Natural killer cell (primary cell): ENCODE measurements at regions not wholly inside any gene's neighbourhood (a gene's known extent, or its start where the extent isn't known, plus 50 kb on each side); places are given as distances from the start of the nearest gene placed in this dataset.

Source experiments
- ATAC-seq, 3 donors: fragments of 150-1000 bp in 2 of 3; fragments of 200-7000 bp in 1 of 3; cut with Tn5 transposase; 1 replicate in 1 of 3; 2 replicates in 2 of 3; pipeline ENCODE4 v1.10.0; 2021; ENCODE audit warnings: mild to moderate bottlenecking in 2 of 3, moderate library complexity in 2 of 3
- DNase-seq, 2 donors: peaks; one replicate each; pipeline versions ENCODE4 v3.0.0 to v3.0.0-alpha.2; 2013 to 2021; ENCODE audit warnings: mixed read lengths in 1 of 2
- H3K27ac ChIP-seq: one replicate; pipeline ENCODE4 v1.5.1; 2013; ENCODE audit warnings: mild to moderate bottlenecking, low read length
- H3K27me3 ChIP-seq: one replicate; pipeline ENCODE4 v1.6.1; 2013; ENCODE audit warnings: low read length; ENCODE audit not compliant: control insufficient read depth, insufficient read depth
- H3K36me3 ChIP-seq: one replicate; pipeline ENCODE4 v1.6.1; 2013; ENCODE audit warnings: low read length; ENCODE audit not compliant: control insufficient read depth, insufficient read depth
- H3K4me1 ChIP-seq: one replicate; pipeline ENCODE4 v1.6.1; 2013; ENCODE audit warnings: low read length; ENCODE audit not compliant: control insufficient read depth, insufficient read depth
- H3K4me3 ChIP-seq: one replicate; pipeline ENCODE4 v1.5.1; 2013; ENCODE audit warnings: low read length
- H3K9me3 ChIP-seq: one replicate; pipeline ENCODE4 v1.6.1; 2013; ENCODE audit warnings: low read length; ENCODE audit not compliant: control insufficient read depth, insufficient read depth
- H3K27ac Mint-ChIP-seq, 2 donors: one replicate each; pipeline ENCODE4 v1.8.0; 2022; ENCODE audit warnings: mild to moderate bottlenecking in 2 of 2, mixed read lengths in 2 of 2, moderate library complexity in 1 of 2
- H3K27me3 Mint-ChIP-seq, 2 donors: one replicate each; pipeline ENCODE4 v1.8.0; 2022; ENCODE audit warnings: low read depth in 2 of 2, mixed read lengths in 2 of 2
- H3K36me3 Mint-ChIP-seq: one replicate; pipeline ENCODE4 v1.8.0; 2022; ENCODE audit warnings: mixed read lengths
- H3K4me1 Mint-ChIP-seq, 2 donors: one replicate each; pipeline ENCODE4 v1.8.0; 2022; ENCODE audit warnings: mixed read lengths in 2 of 2
- H3K4me3 Mint-ChIP-seq: one replicate; pipeline ENCODE4 v1.8.0; 2022; ENCODE audit warnings: mild to moderate bottlenecking, moderate library complexity, mixed read lengths
- H3K9me3 Mint-ChIP-seq, 2 donors: one replicate each; pipeline ENCODE4 v1.8.0; 2022; ENCODE audit warnings: mixed read lengths in 2 of 2
- WGBS: methylation state at CpG from one replicate; pipeline ENCODE4 v1.1.7; 2013; ENCODE audit warnings: missing lambda C conversion rate; ENCODE audit not compliant: insufficient coverage; 5-methylcytosine and 5-hydroxymethylcytosine counted together
- intact Hi-C: fragments of 100-400 bp; cut with micrococcal nuclease; formaldehyde crosslinking; loops from one replicate; pipeline ENCODE4 v1.14.2; 2022
- TF ChIP-seq, protein P1 (sequence below): fragments of 200-600 bp; IDR thresholded peaks from one replicate; pipeline ENCODE4 v1.8.0; 2022; ENCODE audit warnings: antibody characterized with exemption

DNA sequence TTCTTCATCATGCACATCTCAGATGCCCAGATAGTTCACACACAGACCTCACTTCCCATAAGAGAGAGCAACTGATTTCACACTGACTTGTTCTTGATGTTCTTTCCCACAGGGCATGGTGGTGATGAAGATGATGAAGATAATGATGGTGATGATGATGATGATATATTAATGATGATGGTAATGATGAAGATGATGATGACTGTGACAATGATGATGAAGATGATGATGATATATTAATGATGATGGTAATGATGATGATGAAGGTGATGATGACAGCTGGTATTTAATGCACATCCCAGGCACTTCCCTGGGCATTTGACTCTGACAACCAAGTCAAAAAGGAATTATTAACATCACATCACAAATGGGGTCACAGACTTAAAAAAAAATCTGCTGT is 225.2 kb downstream of the MAF start:
- DNase-seq, result no peak
- Mint-ChIP-seq H3K4me1 (peaks cover 28 to 45% of the 10 kb centered on the region in 2 donors), H3K27me3 (no peaks in the 10 kb centered on the region), H3K4me3 (no peak overlapping the region), H3K27ac (no peak overlapping the region), H3K9me3 (peaks cover 4 to 9% of the 10 kb centered on the region in 2 donors), H3K36me3 (peaks cover 12% of the 10 kb centered on the region)
- Histone ChIP-seq H3K36me3 (no peaks in the 10 kb centered on the region), H3K4me3 (no peak overlapping the region), H3K27me3 (no peaks in the 10 kb centered on the region), H3K9me3 (peaks cover 9% of the 10 kb centered on the region), H3K27ac (no peak overlapping the region), H3K4me1 (peaks cover 11% of the 10 kb centered on the region)
- no peak for ATAC-seq
- intact Hi-C loops, result no loop called here
- TF ChIP-seq, protein P1, sequence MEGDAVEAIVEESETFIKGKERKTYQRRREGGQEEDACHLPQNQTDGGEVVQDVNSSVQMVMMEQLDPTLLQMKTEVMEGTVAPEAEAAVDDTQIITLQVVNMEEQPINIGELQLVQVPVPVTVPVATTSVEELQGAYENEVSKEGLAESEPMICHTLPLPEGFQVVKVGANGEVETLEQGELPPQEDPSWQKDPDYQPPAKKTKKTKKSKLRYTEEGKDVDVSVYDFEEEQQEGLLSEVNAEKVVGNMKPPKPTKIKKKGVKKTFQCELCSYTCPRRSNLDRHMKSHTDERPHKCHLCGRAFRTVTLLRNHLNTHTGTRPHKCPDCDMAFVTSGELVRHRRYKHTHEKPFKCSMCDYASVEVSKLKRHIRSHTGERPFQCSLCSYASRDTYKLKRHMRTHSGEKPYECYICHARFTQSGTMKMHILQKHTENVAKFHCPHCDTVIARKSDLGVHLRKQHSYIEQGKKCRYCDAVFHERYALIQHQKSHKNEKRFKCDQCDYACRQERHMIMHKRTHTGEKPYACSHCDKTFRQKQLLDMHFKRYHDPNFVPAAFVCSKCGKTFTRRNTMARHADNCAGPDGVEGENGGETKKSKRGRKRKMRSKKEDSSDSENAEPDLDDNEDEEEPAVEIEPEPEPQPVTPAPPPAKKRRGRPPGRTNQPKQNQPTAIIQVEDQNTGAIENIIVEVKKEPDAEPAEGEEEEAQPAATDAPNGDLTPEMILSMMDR, result no peak

DNA sequence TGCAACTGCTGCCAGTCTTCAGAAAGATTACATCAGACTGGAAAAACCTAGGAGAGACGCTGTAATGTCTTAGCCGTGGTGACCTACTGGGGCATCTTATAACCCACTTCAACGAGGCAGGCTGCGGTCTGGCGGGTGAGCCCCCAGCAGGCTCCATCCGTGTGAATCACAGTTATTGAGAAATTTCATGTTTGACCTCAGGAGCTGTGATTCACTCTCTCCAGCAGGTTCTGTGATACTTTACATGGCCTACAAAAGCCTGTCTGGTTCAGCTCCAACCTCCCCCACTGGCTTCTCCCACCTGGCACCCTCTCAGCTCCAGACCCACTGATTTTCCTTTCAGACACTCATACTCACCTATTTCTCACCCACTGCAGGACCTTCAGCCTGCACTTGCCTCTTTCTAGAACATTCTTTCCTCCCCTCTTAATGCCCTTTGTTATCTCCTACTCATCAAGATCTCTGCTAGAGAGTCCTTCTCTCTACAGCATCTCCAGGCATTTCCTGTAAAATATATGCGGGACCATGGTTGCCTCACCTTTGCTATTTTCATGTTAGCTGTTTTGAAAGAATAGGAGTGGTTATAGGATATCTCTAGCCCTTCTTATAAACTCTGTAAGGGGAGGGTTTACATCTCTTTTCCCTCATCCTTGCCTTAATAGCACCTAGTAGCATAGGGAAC is 227.9 kb downstream of the MAF start:
- peak; percentile 46 to 68 (median 67) for ATAC-seq
- peak; percentile 40 to 45 for DNase-seq
- peaks cover 9% of the 10 kb centered on the region for H3K9me3 ChIP-seq
- H3K27me3 ChIP-seq, result no peaks in the 10 kb centered on the region
- TF ChIP-seq, protein P1, result no peak
- peaks cover 13% of the 10 kb centered on the region for H3K4me1 ChIP-seq
- no peaks in the 10 kb centered on the region for H3K36me3 ChIP-seq
- peak overlapping the region in 1 of 2 donors; percentile 72 for H3K27ac Mint-ChIP-seq
- H3K36me3 Mint-ChIP-seq, result peaks cover 12% of the 10 kb centered on the region
- no peaks in the 10 kb centered on the region for H3K27me3 Mint-ChIP-seq
- H3K4me3 ChIP-seq, result no peak overlapping the region
- H3K4me1 Mint-ChIP-seq, result peaks cover 33 to 48% of the 10 kb centered on the region in 2 donors
- intact Hi-C loops, result no loop called here
- H3K27ac ChIP-seq, result no peak overlapping the region
- 78% methylated on average over 6 of the region's 7 CpGs for WGBS
- H3K9me3 Mint-ChIP-seq, result peaks cover 4 to 9% of the 10 kb centered on the region in 2 donors
- no peak overlapping the region for H3K4me3 Mint-ChIP-seq

DNA sequence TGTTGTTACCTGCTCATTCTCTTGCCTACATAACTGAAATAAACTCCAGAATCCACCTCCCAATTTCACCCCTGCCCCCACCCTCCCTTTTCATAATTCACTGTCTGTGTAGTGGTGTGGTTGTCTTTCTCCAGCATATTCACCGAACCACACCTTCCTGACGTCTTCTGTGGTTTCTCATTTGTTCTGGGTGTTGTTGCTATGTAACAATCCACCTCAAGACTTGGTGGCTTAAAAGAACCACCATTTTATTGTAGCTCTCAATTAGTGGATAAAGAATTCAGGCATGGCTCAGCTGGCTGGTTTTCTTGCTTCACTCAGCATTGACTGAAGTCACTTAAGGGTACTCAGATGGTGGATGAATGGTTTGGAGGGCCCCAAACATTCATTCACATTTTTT is 229.8 kb downstream of the MAF start:
- Histone ChIP-seq H3K36me3 (no peaks in the 10 kb centered on the region), H3K4me1 (peaks cover 13% of the 10 kb centered on the region), H3K27me3 (no peaks in the 10 kb centered on the region), H3K27ac (peak overlapping the region; percentile 54), H3K9me3 (peaks cover 9% of the 10 kb centered on the region), H3K4me3 (no peak overlapping the region)
- TF ChIP-seq, protein P1, result no peak
- DNase-seq (peak in 1 of 2 donors; percentile 71), ATAC-seq (peak; percentile 64 to 86 (median 73))
- Mint-ChIP-seq H3K4me1 (peaks cover 33 to 48% of the 10 kb centered on the region in 2 donors), H3K27ac (peak overlapping the region; percentile 72 to 77), H3K4me3 (peak overlapping the region; percentile 53), H3K9me3 (peaks cover 4 to 9% of the 10 kb centered on the region in 2 donors), H3K36me3 (peaks cover 12% of the 10 kb centered on the region), H3K27me3 (no peaks in the 10 kb centered on the region)
- intact Hi-C loops, result loop anchor here (1.0 kb wide), 1 partner anchor 13 kb away; no protein-coding TSS in a partner anchor
- WGBS, result no CpG with 5 or more reads among the region's 2 CpGs
